Liver (tissue), 8 donors: ENCODE measurements at regions not wholly inside any gene's neighbourhood (a gene's known extent, or its start where the extent isn't known, plus 50 kb on each side); places are given as distances from the start of the nearest gene placed in this dataset.

ENCODE experiments used
- DNase-seq: peaks from one replicate; pipeline ENCODE4 v3.0.0-alpha.2; 2017; ENCODE audit warnings: low spot score
- H3K27ac ChIP-seq, 2 donors: one replicate each; pipeline ENCODE4 v1.7.0; 2013; ENCODE audit warnings: inconsistent platforms in 2 of 2, low read length in 2 of 2, control low read depth in 1 of 2, low read depth in 1 of 2, mild to moderate bottlenecking in 1 of 2
- H3K27me3 ChIP-seq, 4 donors: one replicate each; pipeline versions ENCODE4 v1.6.1 to v1.7.0; 2013; ENCODE audit warnings: low read length in 3 of 4, inconsistent platforms in 1 of 4, mild to moderate bottlenecking in 1 of 4, moderate library complexity in 1 of 4; ENCODE audit not compliant: control insufficient read depth in 4 of 4, insufficient read depth in 4 of 4
- H3K36me3 ChIP-seq, 4 donors: one replicate each; pipeline versions ENCODE4 v1.6.1 to v1.7.0; 2013; ENCODE audit warnings: low read length in 3 of 4, mild to moderate bottlenecking in 3 of 4, low read depth in 1 of 4, moderate library complexity in 1 of 4; ENCODE audit not compliant: control insufficient read depth in 4 of 4, insufficient read depth in 3 of 4
- H3K4me1 ChIP-seq, 4 donors: one replicate each; pipeline versions ENCODE4 v1.6.1 to v1.7.0; 2013; ENCODE audit warnings: low read length in 3 of 4, mild to moderate bottlenecking in 3 of 4, moderate library complexity in 1 of 4; ENCODE audit not compliant: control insufficient read depth in 4 of 4, insufficient read depth in 4 of 4
- H3K4me3 ChIP-seq, 3 donors: one replicate each; pipeline versions ENCODE4 v1.6.1 to v1.7.0; 2013; ENCODE audit warnings: low read length in 3 of 3, control low read depth in 1 of 3, low read depth in 1 of 3, mild to moderate bottlenecking in 1 of 3
- H3K9ac ChIP-seq, 2 donors: one replicate each; pipeline ENCODE4 v1.7.0; 2013; ENCODE audit warnings: low read length in 2 of 2, mild to moderate bottlenecking in 2 of 2, moderate library complexity in 2 of 2, control low read depth in 1 of 2, low read depth in 1 of 2
- H3K9me3 ChIP-seq, 4 donors: one replicate each; pipeline versions ENCODE4 v1.6.1 to v1.7.0; 2013; ENCODE audit warnings: low read length in 3 of 4; ENCODE audit not compliant: control insufficient read depth in 4 of 4
- ATF3 ChIP-seq: IDR thresholded peaks from 2 replicates; pipeline ENCODE4 v1.6.1; 2016; ENCODE audit warnings: antibody characterized with exemption
- CTCF ChIP-seq: fragments of 150-350 bp; IDR thresholded peaks from 2 replicates; pipeline ENCODE4 v1.5.1; 2017; ENCODE audit warnings: improper control_type of control experiment, low read depth, low read length; ENCODE audit not compliant: missing input control
- EGR1 ChIP-seq, 2 donors: IDR thresholded peaks; 2 replicates each; pipeline ENCODE4 v1.6.1; 2016 to 2018; ENCODE audit warnings: antibody characterized with exemption in 2 of 2, low read depth in 2 of 2
- FOXA1 ChIP-seq: IDR thresholded peaks from 2 replicates; pipeline ENCODE4 v1.6.1; 2016; ENCODE audit warnings: antibody characterized with exemption
- FOXA2 ChIP-seq: IDR thresholded peaks from 2 replicates; pipeline ENCODE4 v1.6.1; 2016; ENCODE audit warnings: antibody characterized with exemption
- HNF4G ChIP-seq: IDR thresholded peaks from 2 replicates; pipeline ENCODE4 v1.6.1; 2016; ENCODE audit warnings: antibody characterized with exemption
- NR2F2 ChIP-seq: IDR thresholded peaks from 2 replicates; pipeline ENCODE4 v1.6.1; 2016; ENCODE audit warnings: antibody characterized with exemption
- RAD21 ChIP-seq, 2 donors: IDR thresholded peaks; 2 replicates each; pipeline ENCODE4 v1.6.1; 2016; ENCODE audit warnings: antibody characterized with exemption in 2 of 2, mild to moderate bottlenecking in 2 of 2
- SP1 ChIP-seq: IDR thresholded peaks from 2 replicates; pipeline ENCODE4 v1.6.1; 2018; ENCODE audit warnings: antibody characterized with exemption, mild to moderate bottlenecking
- YY1 ChIP-seq: IDR thresholded peaks from 2 replicates; pipeline ENCODE4 v1.6.1; 2016; ENCODE audit warnings: antibody characterized with exemption, mild to moderate bottlenecking
- WGBS: extraction: QIAGEN DNeasy Blood & Tissue Kit; methylation state at CpG from one replicate; pipeline ENCODE4 v1.1.7; 2013; 5-methylcytosine and 5-hydroxymethylcytosine counted together
- donor health status: healthy.
- donor health status: healthy.
- donor health status: healthy.
- donor health status: healthy.
- donor health status: healthy.

GRCh38 chrX:109934935-109935334, 68.0 kb upstream of the TMEM164 start:
- Histone ChIP-seq H3K27me3 (peaks cover 0 to 17% (median 3%) of the 10 kb centered on the region in 4 donors), H3K36me3 (no peaks in the 10 kb centered on the region), H3K4me1 (peaks cover 0 to 4% (median 0%) of the 10 kb centered on the region in 4 donors), H3K9me3 (peaks cover 0 to 2% (median 0%) of the 10 kb centered on the region in 4 donors), H3K4me3 (no peak overlapping the region), H3K9ac (no peak overlapping the region), H3K27ac (no peak overlapping the region)
- no peak for DNase-seq
- 60% methylated on average over 5 of the region's 5 CpGs for WGBS
- peak; percentile 29 for TF ChIP-seq FOXA2
- TF ChIP-seq NR2F2, result no peak
- TF ChIP-seq FOXA1, result no peak
- TF ChIP-seq YY1, result no peak
- TF ChIP-seq ATF3, result no peak

GRCh38 chrX:109936114-109936513, 66.8 kb upstream of the TMEM164 start:
- no peak for TF ChIP-seq CTCF
- TF ChIP-seq SP1, result no peak
- no peak overlapping the region for H3K27ac ChIP-seq
- no peak overlapping the region for H3K4me3 ChIP-seq
- H3K4me1 ChIP-seq, result peaks cover 0 to 4% (median 0%) of the 10 kb centered on the region in 4 donors
- no peak for DNase-seq
- no peak overlapping the region for H3K9ac ChIP-seq
- H3K27me3 ChIP-seq, result peaks cover 0 to 17% (median 3%) of the 10 kb centered on the region in 4 donors
- no peaks in the 10 kb centered on the region for H3K36me3 ChIP-seq
- 97% methylated on average over 3 of the region's 3 CpGs for WGBS
- peaks cover 0 to 2% (median 0%) of the 10 kb centered on the region in 4 donors for H3K9me3 ChIP-seq

- WGBS, result 95% methylated on average over 4 of the region's 4 CpGs
- Histone ChIP-seq H3K36me3 (no peaks in the 10 kb centered on the region), H3K27ac (no peak overlapping the region), H3K9me3 (no peaks in the 10 kb centered on the region), H3K4me1 (peaks cover 0 to 1% (median 0%) of the 10 kb centered on the region in 4 donors), H3K9ac (no peak overlapping the region), H3K27me3 (peaks cover 0 to 17% (median 3%) of the 10 kb centered on the region in 4 donors), H3K4me3 (no peak overlapping the region)
- DNase-seq, result no peak
- no peak for TF ChIP-seq EGR1 (IDR thresholded peaks at IDR 0.05; ENCODE audit: low read depth in 2 of 2)
Measured at GRCh38 chrX:109936598-109936997, 66.3 kb upstream of the TMEM164 start.

GRCh38 chrX:109939498-109939897, 63.4 kb upstream of the TMEM164 start:
- H3K27ac ChIP-seq, result no peak overlapping the region
- no peak overlapping the region for H3K9ac ChIP-seq
- H3K9me3 ChIP-seq, result no peaks in the 10 kb centered on the region
- no peaks in the 10 kb centered on the region for H3K36me3 ChIP-seq
- no peak for DNase-seq
- no peaks in the 10 kb centered on the region for H3K4me1 ChIP-seq
- H3K4me3 ChIP-seq, result no peak overlapping the region
- WGBS, result 94% methylated on average over 2 of the region's 2 CpGs
- TF ChIP-seq HNF4G (no peak), CTCF (no peak), RAD21 (IDR thresholded peaks at IDR 0.05) (no peak), FOXA1 (no peak)
- peaks cover 0 to 17% (median 3%) of the 10 kb centered on the region in 4 donors for H3K27me3 ChIP-seq
